ENCODE measurements at regions not wholly inside any gene's neighbourhood (a gene's known extent, or its start where the extent isn't known, plus 50 kb on each side); places are given as distances from the start of the nearest gene placed in this dataset.

GRCh38 chr2:21346984-21347383, 223.2 kb downstream of the TDRD15 start:
- TF ChIP-seq EZH2phosphoT487 (IDR thresholded peaks at IDR 0.05; ENCODE audit: borderline replicate concordance, low read length) (no peak), CTCF (IDR thresholded peaks at IDR 0.05; ENCODE audit: low read depth, low read length, poor library complexity, severe bottlenecking) (no peak)
- H3K4me2 ChIP-seq (ENCODE audit: low read length): no peak overlapping the region
- no peaks in the 10 kb centered on the region for H3K4me1 ChIP-seq (ENCODE audit: control insufficient read depth, low read length)
- no peaks in the 10 kb centered on the region for H3F3A ChIP-seq (ENCODE audit: control insufficient read depth, insufficient read depth)
- H3K9me2 ChIP-seq (replicated peaks; ENCODE audit: control insufficient read depth, low read length): no peaks in the 10 kb centered on the region
- H3K79me2 ChIP-seq (ENCODE audit: control insufficient read depth, low read length): no peaks in the 10 kb centered on the region
- no peak overlapping the region for H3K4me3 ChIP-seq (ENCODE audit: low read length)
- H3K9me3 ChIP-seq (ENCODE audit: control insufficient read depth, insufficient read depth, low read length): no peaks in the 10 kb centered on the region; the same call in 1 of the 2 replicates
- no peak overlapping the region for H3K27ac ChIP-seq (ENCODE audit: low read depth, low read length)
- H4K20me1 ChIP-seq (ENCODE audit: control insufficient read depth, insufficient read depth, low read depth, low read length): no peaks in the 10 kb centered on the region
- no peaks in the 10 kb centered on the region for H3K36me3 ChIP-seq (ENCODE audit: control insufficient read depth, low read length)
- no peaks in the 10 kb centered on the region for H3K27me3 ChIP-seq (ENCODE audit: control insufficient read depth, low read length)

- no peak overlapping the region for H3K27ac ChIP-seq (ENCODE audit: low read depth, low read length)
- no peaks in the 10 kb centered on the region; the same call in 1 of the 2 replicates for H3K9me3 ChIP-seq (ENCODE audit: control insufficient read depth, insufficient read depth, low read length)
- no peaks in the 10 kb centered on the region for H3F3A ChIP-seq (ENCODE audit: control insufficient read depth, insufficient read depth)
- H3K4me1 ChIP-seq (ENCODE audit: control insufficient read depth, low read length): no peaks in the 10 kb centered on the region
- TF ChIP-seq CTCF (IDR thresholded peaks at IDR 0.05; ENCODE audit: low read depth, low read length, poor library complexity, severe bottlenecking): no peak
- no peak for TF ChIP-seq EZH2phosphoT487 (IDR thresholded peaks at IDR 0.05; ENCODE audit: borderline replicate concordance, low read length)
- H3K4me3 ChIP-seq (ENCODE audit: low read length): no peak overlapping the region
- no peaks in the 10 kb centered on the region for H4K20me1 ChIP-seq (ENCODE audit: control insufficient read depth, insufficient read depth, low read depth, low read length)
- H3K79me2 ChIP-seq (ENCODE audit: control insufficient read depth, low read length): no peaks in the 10 kb centered on the region
- no peaks in the 10 kb centered on the region for H3K36me3 ChIP-seq (ENCODE audit: control insufficient read depth, low read length)
- no peak overlapping the region for H3K4me2 ChIP-seq (ENCODE audit: low read length)
- H3K27me3 ChIP-seq (ENCODE audit: control insufficient read depth, low read length): no peaks in the 10 kb centered on the region
- no peaks in the 10 kb centered on the region for H3K9me2 ChIP-seq (replicated peaks; ENCODE audit: control insufficient read depth, low read length)
Observed at GRCh38 chr2:21353879-21354679, 230.3 kb downstream of the TDRD15 start.

- Histone ChIP-seq H3K27me3 (ENCODE audit: control insufficient read depth, low read length) (no peaks in the 10 kb centered on the region), H3K4me3 (ENCODE audit: low read length) (no peak overlapping the region), H3K36me3 (ENCODE audit: control insufficient read depth, low read length) (no peaks in the 10 kb centered on the region), H3F3A (ENCODE audit: control insufficient read depth, insufficient read depth) (no peaks in the 10 kb centered on the region), H3K4me1 (ENCODE audit: control insufficient read depth, low read length) (no peaks in the 10 kb centered on the region), H3K9me3 (ENCODE audit: control insufficient read depth, insufficient read depth, low read length) (no peaks in the 10 kb centered on the region; the same call in 1 of the 2 replicates), H3K9me2 (replicated peaks; ENCODE audit: control insufficient read depth, low read length) (no peaks in the 10 kb centered on the region), H3K27ac (ENCODE audit: low read depth, low read length) (no peak overlapping the region), H3K79me2 (ENCODE audit: control insufficient read depth, low read length) (no peaks in the 10 kb centered on the region), H4K20me1 (ENCODE audit: control insufficient read depth, insufficient read depth, low read depth, low read length) (no peaks in the 10 kb centered on the region), H3K4me2 (ENCODE audit: low read length) (no peak overlapping the region)
- TF ChIP-seq EZH2phosphoT487 (IDR thresholded peaks at IDR 0.05; ENCODE audit: borderline replicate concordance, low read length) (no peak), CTCF (IDR thresholded peaks at IDR 0.05; ENCODE audit: low read depth, low read length, poor library complexity, severe bottlenecking) (no peak)
Observed at GRCh38 chr2:21356086-21356856, 232.5 kb downstream of the TDRD15 start.
